GM12873 (cell line): ENCODE measurements at regions not wholly inside any gene's neighbourhood (a gene's known extent, or its start where the extent isn't known, plus 50 kb on each side); places are given as distances from the start of the nearest gene placed in this dataset.
A peak's percentile ranks its signal among the peaks of the same experiment; 100 is the strongest.

Experiments
- CTCF ChIP-seq: IDR thresholded peaks from 2 replicates; pipeline ENCODE4 v1.5.1; 2012; ENCODE audit warnings: low read depth, mild to moderate bottlenecking, moderate library complexity, low read length, control low read depth; ENCODE audit not compliant: insufficient read depth; ENCODE audit errors: missing control alignments

- no peak for TF ChIP-seq CTCF
These were observed 103.4 kb upstream of the FHIT start for GRCh38 chr3:61354604-61355003.

GRCh38 chr3:61356685-61357084 is 105.4 kb upstream of the FHIT start:
- TF ChIP-seq CTCF = no peak

- TF ChIP-seq CTCF = no peak
These were observed 106.7 kb upstream of the FHIT start for GRCh38 chr3:61357902-61358301.

- TF ChIP-seq CTCF = no peak
These were observed 107.1 kb upstream of the FHIT start for GRCh38 chr3:61358364-61358763.

- no peak for TF ChIP-seq CTCF
These were observed 109.2 kb upstream of the FHIT start for GRCh38 chr3:61360297-61360965.

GRCh38 chr3:61369678-61370077 is 118.4 kb upstream of the FHIT start:
- TF ChIP-seq CTCF = no peak

- peak; percentile 76 for TF ChIP-seq CTCF
These were observed 119.9 kb upstream of the FHIT start for GRCh38 chr3:61371123-61371522.
